ENCODE measurements at regions not wholly inside any gene's neighbourhood (a gene's known extent, or its start where the extent isn't known, plus 50 kb on each side); places are given as distances from the start of the nearest gene placed in this dataset.

- TF ChIP-seq CTCF (IDR thresholded peaks at IDR 0.05) (no peak), EZH2 (IDR thresholded peaks at IDR 0.05; ENCODE audit: borderline replicate concordance, insufficient read depth, low read depth, low read length, poor library complexity, severe bottlenecking) (no peak)
These were observed 95.5 kb upstream of the PDE3A start for GRCh38 chr12:20272801-20273200.

Data from B cell (primary cell).